Left hindlimb (tissue), 1 donor: ENCODE measurements at regions not wholly inside any gene's neighbourhood (a gene's known extent, or its start where the extent isn't known, plus 50 kb on each side); places are given as distances from the start of the nearest gene placed in this dataset.
"Not testable (repeated sequence)": the region's sequence is repeated elsewhere in the genome, so short reads cannot be mapped to it uniquely, and the experiment has no call there.

Source experiments
- DNase-seq: peaks from one replicate; pipeline ENCODE4 v3.0.0-alpha.2; 2018

DNA sequence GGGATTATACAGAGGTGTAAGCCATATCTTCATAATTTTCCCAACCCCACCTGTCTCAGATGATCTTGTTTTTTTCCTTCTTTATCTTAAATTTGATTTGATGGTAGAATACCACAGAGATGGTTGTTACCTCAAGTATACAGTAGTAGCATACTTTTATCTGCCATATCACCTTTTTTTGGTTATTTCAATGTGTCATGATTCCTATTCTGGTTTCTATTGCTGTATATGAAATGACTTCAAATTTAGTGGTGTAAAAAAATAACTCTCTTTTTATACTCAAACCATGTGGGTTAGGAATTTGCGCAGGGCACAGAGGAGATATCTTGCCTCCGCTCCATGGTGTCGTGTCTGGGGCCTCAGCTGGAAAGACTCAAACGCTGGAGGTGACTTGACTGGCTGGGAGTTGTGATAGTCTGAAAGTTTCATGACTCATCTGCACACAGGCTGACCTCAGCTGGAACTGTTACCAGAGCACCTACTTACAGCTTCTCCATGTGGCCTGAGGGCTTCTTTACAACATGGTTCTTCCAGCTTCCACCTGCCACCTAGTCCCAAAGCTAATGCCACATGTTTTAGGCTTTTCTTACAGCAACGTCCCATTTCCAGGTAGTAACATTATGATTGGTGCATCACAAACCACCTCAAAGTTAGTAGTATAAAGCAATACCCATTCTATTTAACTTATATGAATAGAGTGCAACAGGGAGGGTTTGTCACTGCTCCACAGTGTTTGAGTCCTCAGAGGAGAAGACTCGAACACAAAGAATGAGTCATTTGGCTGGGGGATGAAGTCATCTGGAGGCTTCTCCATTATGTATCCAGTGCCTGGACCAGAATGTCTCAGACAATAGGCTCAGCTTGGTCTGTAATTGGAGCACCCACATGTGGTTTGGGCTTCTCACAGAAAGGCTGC lies 82.3 kb upstream of the XPO1 start:
- DNase-seq = no peak

DNA sequence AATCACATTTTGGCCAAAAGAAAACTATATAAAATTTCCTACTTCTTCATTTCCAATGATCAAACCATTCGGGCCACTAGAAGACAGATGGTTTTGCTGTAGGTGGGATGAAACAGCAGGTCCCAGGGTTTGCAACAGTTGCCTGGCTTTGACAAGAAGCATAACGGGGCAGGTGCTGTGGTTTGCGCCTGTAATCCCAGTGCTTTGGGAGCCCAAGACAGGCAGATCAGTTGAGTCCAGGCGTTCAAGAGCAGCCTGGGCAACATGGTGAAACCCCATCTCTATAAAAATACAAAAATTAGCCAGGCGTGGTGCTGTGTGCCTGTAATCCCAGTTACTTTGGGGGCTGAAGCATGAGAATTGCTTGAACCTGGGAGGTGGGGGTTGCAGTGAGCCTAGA lies 81.4 kb upstream of the XPO1 start:
- DNase-seq = no peak

DNA sequence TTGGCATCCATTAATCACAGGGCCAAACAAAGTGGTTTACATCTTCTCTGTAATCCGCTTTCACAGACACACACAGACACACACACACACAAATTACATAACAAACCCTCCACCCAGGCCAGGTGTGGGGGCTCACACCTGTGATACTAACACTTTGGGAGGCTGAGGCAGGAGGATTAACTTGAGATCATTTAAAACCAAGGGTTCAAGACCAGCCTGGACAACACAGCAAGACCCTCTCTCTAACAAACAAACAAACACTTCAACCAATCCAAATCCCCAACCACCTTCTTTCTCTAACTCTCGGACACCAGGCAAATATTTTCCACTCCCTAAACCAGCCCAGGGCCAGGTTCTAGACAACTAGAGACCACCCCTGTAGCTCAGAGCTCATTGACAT lies 79.5 kb upstream of the XPO1 start:
- no peak for DNase-seq

DNA sequence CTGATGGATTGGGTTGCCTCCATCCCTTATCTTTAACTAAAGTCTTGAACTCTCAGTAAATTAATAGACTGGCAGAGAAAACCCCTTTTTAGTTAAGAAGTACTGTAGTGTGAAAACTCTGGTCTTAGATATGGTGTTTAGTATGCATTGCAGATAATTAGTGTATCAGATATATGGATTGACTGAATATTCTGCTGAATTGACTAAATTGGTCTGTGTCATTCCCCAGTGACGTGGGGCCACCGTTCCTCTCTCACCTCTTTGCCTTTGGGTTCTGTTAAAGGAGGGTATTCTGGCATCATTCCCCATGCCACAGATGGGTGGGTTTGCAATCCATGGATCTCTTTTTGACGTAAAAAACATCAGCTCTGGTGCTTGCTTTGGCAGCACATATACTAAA lies 67.1 kb upstream of the XPO1 start:
- no peak for DNase-seq

DNA sequence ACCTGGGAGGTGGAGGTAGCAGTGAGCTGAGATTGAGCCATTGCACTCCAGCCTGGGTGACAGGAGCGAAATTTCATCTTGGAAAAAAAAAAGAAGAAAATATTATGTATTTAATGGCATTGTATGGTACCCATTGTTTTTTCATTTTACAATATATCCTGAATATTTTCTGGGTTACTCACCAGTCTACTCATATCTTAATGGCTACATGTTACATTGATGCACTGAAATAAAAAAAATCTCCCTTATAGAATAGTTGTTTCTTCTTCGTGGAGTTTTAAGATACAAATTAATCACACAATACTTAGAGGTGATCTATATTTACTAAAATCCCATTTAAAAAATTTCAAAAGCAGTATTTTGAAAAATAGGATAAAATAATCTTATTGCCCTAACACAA lies 66.3 kb upstream of the XPO1 start:
- DNase-seq = no peak

DNA sequence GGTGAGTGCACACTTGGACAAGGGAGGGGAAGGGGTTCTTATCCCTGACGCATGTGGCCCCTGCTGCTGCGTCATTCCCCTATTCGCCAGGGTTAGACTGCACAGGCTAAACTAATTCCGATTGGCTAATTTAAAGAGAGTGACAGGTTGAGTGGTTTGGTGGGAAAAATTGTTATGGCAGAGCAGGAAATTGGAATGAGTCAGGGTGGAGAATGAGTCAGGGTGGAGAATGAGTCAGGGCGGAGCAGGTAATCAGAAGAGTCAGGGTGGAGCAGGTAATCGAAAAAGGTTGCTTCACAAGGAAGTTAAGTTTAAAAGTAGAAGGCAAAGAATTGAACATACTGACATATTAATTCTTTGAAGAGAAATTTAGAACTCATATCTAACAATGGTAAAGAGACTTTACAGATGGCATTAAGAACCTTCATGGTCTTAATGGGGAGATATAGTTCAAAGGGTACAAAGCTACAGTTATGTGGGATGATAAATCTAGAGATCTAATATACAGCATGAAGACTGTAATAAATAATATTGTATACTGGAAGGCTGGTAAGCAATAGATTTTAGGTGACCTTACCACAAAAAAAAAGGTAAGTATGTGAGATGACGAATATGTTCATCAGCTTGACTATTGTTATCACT lies 60.5 kb upstream of the XPO1 start:
- DNase-seq = not testable (repeated sequence)

DNA sequence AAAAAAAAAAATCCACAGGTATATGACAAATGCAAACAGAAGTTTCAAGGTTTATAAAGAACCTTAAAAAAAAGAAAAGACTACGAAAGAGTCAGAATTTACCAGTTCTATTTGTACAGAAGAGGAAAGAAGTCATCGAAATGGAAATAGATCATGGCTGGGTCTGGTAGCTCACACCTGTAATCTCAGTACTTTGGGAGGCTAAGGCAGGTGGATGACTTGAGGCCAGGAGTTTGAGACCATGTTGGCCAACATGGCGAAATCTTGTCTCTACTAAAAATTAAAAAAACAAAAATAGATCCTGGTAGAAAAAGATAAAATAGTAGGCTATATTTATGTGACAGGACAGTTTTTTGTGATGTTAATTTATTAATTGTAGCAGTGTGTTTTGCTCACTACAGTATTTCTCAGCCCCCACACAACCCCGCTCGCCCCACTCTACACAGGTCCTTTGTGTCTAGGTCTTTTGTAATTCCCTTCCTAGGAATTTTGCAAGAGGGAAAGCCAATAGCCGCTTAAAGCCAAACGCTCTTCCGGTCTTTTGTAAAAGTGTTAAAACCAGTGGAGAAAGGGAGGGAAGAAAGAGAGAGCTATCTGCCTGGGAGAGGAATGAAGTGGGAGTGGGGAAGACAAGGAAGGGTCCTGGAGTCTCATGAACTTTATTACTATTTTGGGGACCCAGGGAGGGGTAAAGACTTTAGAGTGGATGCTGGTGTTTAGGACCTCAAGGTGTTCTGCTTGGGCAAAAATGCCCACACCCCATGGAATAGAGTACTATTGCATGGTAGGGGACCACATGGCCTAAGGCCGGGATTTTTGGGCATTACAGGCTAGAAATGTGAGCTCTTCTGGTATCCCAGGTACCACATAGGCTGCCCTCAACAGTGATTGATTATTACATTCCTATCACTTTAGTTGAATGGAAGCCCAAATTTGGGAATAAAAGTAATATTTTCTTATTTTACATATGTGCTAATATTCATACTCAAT lies 59.4 kb upstream of the XPO1 start:
- no peak for DNase-seq

DNA sequence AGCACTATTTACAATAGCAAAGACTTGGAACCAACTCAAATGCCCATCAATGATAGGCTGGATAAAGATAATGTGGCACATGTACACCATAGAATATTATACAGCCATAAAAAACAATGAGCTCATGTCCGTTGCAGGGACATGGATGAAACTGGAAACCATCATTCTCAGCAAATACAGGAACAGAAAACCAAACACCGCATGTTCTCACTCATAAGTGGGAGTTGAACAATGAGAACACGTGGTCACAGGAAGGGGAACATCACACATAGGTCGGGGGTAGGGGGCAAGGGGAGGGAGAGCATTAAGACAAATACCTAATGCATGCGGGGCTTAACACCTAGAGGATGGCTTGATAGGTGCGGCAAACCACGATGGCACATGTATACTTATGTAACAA lies 56.0 kb upstream of the XPO1 start:
- DNase-seq = not testable (repeated sequence)

DNA sequence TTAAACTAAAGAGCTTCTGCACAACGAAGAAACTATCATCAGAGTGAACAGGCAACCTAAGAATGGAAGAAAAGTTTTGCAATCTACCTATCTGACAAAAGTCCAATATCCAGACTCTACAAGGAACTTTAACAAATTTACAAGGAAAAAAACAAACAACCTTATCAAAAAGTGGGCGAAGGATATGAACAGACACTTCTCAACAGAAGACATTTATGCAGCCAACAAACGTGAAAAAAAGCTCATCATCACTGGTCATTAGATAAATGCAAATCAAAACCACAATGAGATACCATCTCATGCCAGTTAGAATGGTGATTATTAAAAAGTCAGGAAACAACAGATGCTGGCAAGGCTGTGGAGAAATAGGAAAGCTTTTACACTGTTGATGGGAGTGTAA lies 55.5 kb upstream of the XPO1 start:
- not testable (repeated sequence) for DNase-seq

DNA sequence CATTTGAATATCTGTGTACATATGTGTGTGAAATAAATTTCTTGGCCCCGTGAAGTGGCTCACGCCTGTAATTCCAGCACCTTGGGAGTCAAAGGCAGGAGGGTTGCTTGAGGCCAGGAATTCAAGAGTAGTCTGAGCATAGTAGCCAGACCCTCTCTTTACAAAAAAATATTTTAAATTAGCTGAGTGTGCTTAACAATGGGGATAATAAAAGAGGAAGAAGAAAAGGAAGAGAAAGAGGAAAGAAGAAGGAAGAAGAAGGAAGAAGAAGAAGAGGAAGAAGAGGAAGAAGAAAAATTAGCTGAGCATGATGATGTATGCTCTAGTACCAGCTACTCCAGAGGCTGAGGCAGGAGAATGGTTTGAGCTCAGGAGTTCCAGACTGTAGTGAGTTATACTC lies 52.1 kb upstream of the XPO1 start:
- no peak for DNase-seq

DNA sequence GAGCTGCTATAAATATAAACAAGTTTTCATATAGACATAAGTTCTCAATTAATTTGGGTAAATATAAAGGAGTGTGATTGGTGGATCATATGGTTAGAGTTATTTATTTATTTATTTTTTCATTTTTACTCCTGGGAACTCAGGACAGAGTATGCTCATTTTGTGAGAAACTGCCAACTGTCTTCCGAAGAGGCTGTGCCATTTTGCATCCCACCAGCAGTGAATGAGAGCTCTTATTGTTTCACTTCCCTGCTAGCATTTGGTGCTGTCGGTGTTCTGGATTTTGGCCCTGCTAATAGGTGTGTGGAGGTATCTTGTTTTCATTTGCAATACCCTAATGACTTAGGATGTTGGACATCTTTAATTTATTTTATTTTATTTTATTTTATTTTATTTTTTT lies 50.4 kb upstream of the XPO1 start:
- no peak for DNase-seq
